ENCODE measurements at regions not wholly inside any gene's neighbourhood (a gene's known extent, or its start where the extent isn't known, plus 50 kb on each side); places are given as distances from the start of the nearest gene placed in this dataset.

- H3K27ac ChIP-seq (ENCODE audit: insufficient read depth, low read length), result no peak overlapping the region
- H3K4me2 ChIP-seq (ENCODE audit: extremely low read depth, insufficient read depth, low read length), result no peak overlapping the region
- no peaks in the 10 kb centered on the region for H3K9me3 ChIP-seq (ENCODE audit: control insufficient read depth, insufficient read depth, low read depth, low read length)
- H3K79me2 ChIP-seq (ENCODE audit: control insufficient read depth, insufficient read depth, low read length), result no peaks in the 10 kb centered on the region
- H3K4me1 ChIP-seq (ENCODE audit: control insufficient read depth, extremely low read depth, insufficient read depth, low read length), result no peaks in the 10 kb centered on the region
- no peaks in the 10 kb centered on the region for H3K27me3 ChIP-seq (ENCODE audit: control insufficient read depth, insufficient read depth, low read length)
- H3K9ac ChIP-seq (ENCODE audit: insufficient read depth, low read length), result no peak overlapping the region
- no peak overlapping the region for H3K4me3 ChIP-seq (replicated peaks in 1 of 4; ENCODE audit: control extremely low read depth in 1 of 4, insufficient read depth in 1 of 4, low read depth in 3 of 4, low read length in 4 of 4)
- no peaks in the 10 kb centered on the region for H4K20me1 ChIP-seq (ENCODE audit: control insufficient read depth, extremely low read depth, insufficient read depth, low read length)
- no peak overlapping the region for H2AFZ ChIP-seq (ENCODE audit: low read length)
- DNase-seq (ENCODE audit: low read depth in 2 of 2), result no peak
- TF ChIP-seq EZH2 (IDR thresholded peaks at IDR 0.05; ENCODE audit: low read length, missing control alignments), result no peak
- peak in 1 of 2 donors; percentile 19 for TF ChIP-seq CTCF (conservative IDR thresholded peaks at IDR 0.05 in 1 of 2, IDR thresholded peaks at IDR 0.05 in 1 of 2; ENCODE audit: low read depth in 1 of 2, low read length in 2 of 2)
- H3K36me3 ChIP-seq (ENCODE audit: control insufficient read depth, insufficient read depth, low read length), result no peaks in the 10 kb centered on the region
Observed at GRCh38 chr18:29439398-29439797, 1262.5 kb upstream of the CDH2 start.

- TF ChIP-seq EZH2 (IDR thresholded peaks at IDR 0.05; ENCODE audit: low read length, missing control alignments) (no peak), CTCF (conservative IDR thresholded peaks at IDR 0.05 in 1 of 2, IDR thresholded peaks at IDR 0.05 in 1 of 2; ENCODE audit: low read depth in 1 of 2, low read length in 2 of 2) (no peak)
- H3K4me1 ChIP-seq (ENCODE audit: control insufficient read depth, extremely low read depth, insufficient read depth, low read length), result no peaks in the 10 kb centered on the region
- H2AFZ ChIP-seq (ENCODE audit: low read length), result no peak overlapping the region
Observed at GRCh38 chr18:29436459-29436858, 1259.5 kb upstream of the CDH2 start.

GRCh38 chr18:29434650-29435049 lies 1257.7 kb upstream of the CDH2 start:
- TF ChIP-seq CTCF (conservative IDR thresholded peaks at IDR 0.05 in 1 of 2, IDR thresholded peaks at IDR 0.05 in 1 of 2; ENCODE audit: low read depth in 1 of 2, low read length in 2 of 2), result no peak
- no peak for TF ChIP-seq EZH2 (IDR thresholded peaks at IDR 0.05; ENCODE audit: low read length, missing control alignments)
- H3K9ac ChIP-seq (ENCODE audit: insufficient read depth, low read length), result no peak overlapping the region
- no peaks in the 10 kb centered on the region for H3K36me3 ChIP-seq (ENCODE audit: control insufficient read depth, insufficient read depth, low read length)
- no peaks in the 10 kb centered on the region for H3K27me3 ChIP-seq (ENCODE audit: control insufficient read depth, insufficient read depth, low read length)
- H3K4me2 ChIP-seq (ENCODE audit: extremely low read depth, insufficient read depth, low read length), result no peak overlapping the region
- no peaks in the 10 kb centered on the region for H3K9me3 ChIP-seq (ENCODE audit: control insufficient read depth, insufficient read depth, low read depth, low read length)
- H3K4me1 ChIP-seq (ENCODE audit: control insufficient read depth, extremely low read depth, insufficient read depth, low read length), result no peaks in the 10 kb centered on the region
- no peak overlapping the region for H3K4me3 ChIP-seq (replicated peaks in 1 of 4; ENCODE audit: control extremely low read depth in 1 of 4, insufficient read depth in 1 of 4, low read depth in 3 of 4, low read length in 4 of 4)
- H3K27ac ChIP-seq (ENCODE audit: insufficient read depth, low read length), result no peak overlapping the region
- H3K79me2 ChIP-seq (ENCODE audit: control insufficient read depth, insufficient read depth, low read length), result no peaks in the 10 kb centered on the region
- H2AFZ ChIP-seq (ENCODE audit: low read length), result no peak overlapping the region
- H4K20me1 ChIP-seq (ENCODE audit: control insufficient read depth, extremely low read depth, insufficient read depth, low read length), result no peaks in the 10 kb centered on the region
- DNase-seq (ENCODE audit: low read depth in 2 of 2), result peak in 1 of 2 donors; percentile 41

More at GRCh38 chr18:29436459-29436858, 1259.5 kb upstream of the CDH2 start:
- Histone ChIP-seq H3K4me3 (replicated peaks in 1 of 4; ENCODE audit: control extremely low read depth in 1 of 4, insufficient read depth in 1 of 4, low read depth in 3 of 4, low read length in 4 of 4) (no peak overlapping the region), H3K9ac (ENCODE audit: insufficient read depth, low read length) (no peak overlapping the region), H3K27me3 (ENCODE audit: control insufficient read depth, insufficient read depth, low read length) (no peaks in the 10 kb centered on the region), H3K36me3 (ENCODE audit: control insufficient read depth, insufficient read depth, low read length) (no peaks in the 10 kb centered on the region), H3K4me2 (ENCODE audit: extremely low read depth, insufficient read depth, low read length) (no peak overlapping the region), H3K9me3 (ENCODE audit: control insufficient read depth, insufficient read depth, low read depth, low read length) (no peaks in the 10 kb centered on the region), H3K27ac (ENCODE audit: insufficient read depth, low read length) (no peak overlapping the region), H4K20me1 (ENCODE audit: control insufficient read depth, extremely low read depth, insufficient read depth, low read length) (no peaks in the 10 kb centered on the region), H3K79me2 (ENCODE audit: control insufficient read depth, insufficient read depth, low read length) (no peaks in the 10 kb centered on the region)
- no peak for DNase-seq (ENCODE audit: low read depth in 2 of 2)

Measured in fibroblast of lung (primary cell).